GM23338 (cell line): ENCODE measurements at regions not wholly inside any gene's neighbourhood (a gene's known extent, or its start where the extent isn't known, plus 50 kb on each side); places are given as distances from the start of the nearest gene placed in this dataset.

Experiments
- ATAC-seq: fragments of 200-7000 bp; cut with Tn5 transposase; 3 replicates; pipeline ENCODE4 v1.9.1; 2020
- DNase-seq: peaks from one replicate; pipeline ENCODE4 v3.0.0-alpha.2; 2015; ENCODE audit warnings: low spot score
- H2AFZ ChIP-seq: fragments of 200-600 bp; sonication (generic); 2 replicates; pipeline ENCODE4 v1.8.0; 2016; ENCODE audit warnings: antibody characterized with exemption, mild to moderate bottlenecking, moderate library complexity
- H3F3A ChIP-seq: fragments of 200-600 bp; sonication (generic); replicated peaks from 2 replicates; pipeline ENCODE4 v1.8.0; 2017; ENCODE audit warnings: antibody characterized with exemption, mixed run types, low read depth
- H3K27ac ChIP-seq: fragments of 200-600 bp; sonication (generic); 2 replicates; pipeline ENCODE4 v1.6.1; 2016; ENCODE audit warnings: low read depth
- H3K27me3 ChIP-seq: fragments of 200-600 bp; sonication (generic); 2 replicates; pipeline ENCODE4 v1.8.0; 2016; ENCODE audit warnings: mild to moderate bottlenecking, mixed run types, moderate library complexity; ENCODE audit not compliant: insufficient read depth
- H3K36me3 ChIP-seq: fragments of 200-600 bp; sonication (generic); 2 replicates; pipeline ENCODE4 v1.8.0; 2016; ENCODE audit warnings: mild to moderate bottlenecking; ENCODE audit not compliant: insufficient read depth
- H3K4me1 ChIP-seq: fragments of 200-600 bp; sonication (generic); 2 replicates; pipeline ENCODE4 v1.8.0; 2016; ENCODE audit warnings: mild to moderate bottlenecking, moderate library complexity; ENCODE audit not compliant: insufficient read depth
- H3K4me2 ChIP-seq: fragments of 200-600 bp; sonication (generic); 2 replicates; pipeline ENCODE4 v1.7.1; 2017; ENCODE audit warnings: mixed run types
- H3K4me3 ChIP-seq: fragments of 200-600 bp; sonication (generic); 2 replicates; pipeline ENCODE4 v1.6.1; 2016; ENCODE audit warnings: mixed run types
- H3K79me2 ChIP-seq: fragments of 200-600 bp; sonication (generic); replicated peaks from 2 replicates; pipeline ENCODE4 v1.8.0; 2017; ENCODE audit warnings: mild to moderate bottlenecking; ENCODE audit not compliant: insufficient read depth
- H3K9me2 ChIP-seq: fragments of 200-600 bp; sonication (generic); 2 replicates; pipeline ENCODE4 v1.8.0; 2017; ENCODE audit not compliant: insufficient read depth
- H4K20me1 ChIP-seq: fragments of 200-600 bp; sonication (generic); replicated peaks from 2 replicates; pipeline ENCODE4 v1.8.0; 2017; ENCODE audit warnings: mild to moderate bottlenecking; ENCODE audit not compliant: insufficient read depth
- H3K27ac Mint-ChIP-seq: 2 replicates; pipeline ENCODE4 v1.8.0; 2020; ENCODE audit warnings: inconsistent platforms, mild to moderate bottlenecking, moderate library complexity, mixed read lengths
- H3K27me3 Mint-ChIP-seq: 3 replicates; pipeline ENCODE4 v1.8.0; 2022; ENCODE audit warnings: low read depth, mild to moderate bottlenecking, moderate library complexity, mixed read lengths, inconsistent platforms; ENCODE audit not compliant: insufficient read depth, poor library complexity
- H3K36me3 Mint-ChIP-seq: 3 replicates; pipeline ENCODE4 v1.8.0; 2021; ENCODE audit warnings: low read depth, mild to moderate bottlenecking, inconsistent platforms, moderate library complexity, mixed read lengths
- H3K4me1 Mint-ChIP-seq: 3 replicates; pipeline ENCODE4 v1.8.0; 2020; ENCODE audit warnings: mild to moderate bottlenecking, inconsistent platforms, mixed read lengths
- H3K4me3 Mint-ChIP-seq: 3 replicates; pipeline ENCODE4 v1.8.0; 2021; ENCODE audit warnings: moderate library complexity, mild to moderate bottlenecking, inconsistent platforms, mixed read lengths
- H3K9me3 Mint-ChIP-seq: 3 replicates; pipeline ENCODE4 v1.8.0; 2020; ENCODE audit warnings: moderate library complexity, mild to moderate bottlenecking, inconsistent platforms, mixed read lengths
- CREB1 ChIP-seq: fragments of 250-450 bp; sonication (Bioruptor Pico); IDR thresholded peaks from 2 replicates; pipeline ENCODE4 v1.5.0; 2020; ENCODE audit warnings: low read depth, mild to moderate bottlenecking, moderate library complexity
- CTCF ChIP-seq, 2 experiments: fragments of 200-600 bp in 1 of 2; sonication (generic) in 1 of 2; conservative IDR thresholded peaks; 2 replicates each; pipeline versions ENCODE4 v1.5.1 to v1.6.1; 2016 to 2017; ENCODE audit warnings: antibody characterized with exemption in 2 of 2, low read depth in 2 of 2, mild to moderate bottlenecking in 2 of 2, moderate library complexity in 1 of 2
- POLR2AphosphoS5 ChIP-seq: IDR thresholded peaks from 2 replicates; pipeline ENCODE4 v1.6.1; 2016; ENCODE audit warnings: antibody characterized with exemption, low read depth
- REST ChIP-seq: IDR thresholded peaks from one replicate; pipeline ENCODE4 v1.6.1; 2018; ENCODE audit warnings: antibody characterized with exemption; ENCODE audit not compliant: unreplicated experiment
- ZNF114 ChIP-seq: fragments of 250-450 bp; sonication (Bioruptor Pico); IDR thresholded peaks from 2 replicates; pipeline ENCODE4 v1.5.0; 2020; ENCODE audit warnings: mild to moderate bottlenecking, moderate library complexity
- ZNF331 ChIP-seq: fragments of 250-450 bp; sonication (Bioruptor Pico); IDR thresholded peaks from 2 replicates; pipeline ENCODE4 v1.5.0; 2020; ENCODE audit warnings: low read depth, mild to moderate bottlenecking, moderate library complexity

- TF ChIP-seq REST = no peak
- TF ChIP-seq ZNF114 (CRISPR knock-in tag) = no peak
- no peak for TF ChIP-seq POLR2AphosphoS5
- TF ChIP-seq ZNF331 (CRISPR knock-in tag) = no peak
Measured at GRCh38 chr2:58730764-58731487, 489.8 kb upstream of the FANCL start (continued).

GRCh38 chr2:58727981-58728656 lies 487.0 kb upstream of the FANCL start:
- ATAC-seq (peak; percentile 54; the same call in 2 of the 3 replicates), DNase-seq (no peak)
- Histone ChIP-seq H3K27me3 (no peaks in the 10 kb centered on the region), H3K4me2 (no peak overlapping the region), H2AFZ (no peak overlapping the region; the same call in 1 of the 2 replicates), H3K4me1 (peaks cover 3% of the 10 kb centered on the region; the same call in 1 of the 2 replicates), H3K4me3 (no peak overlapping the region), H3F3A (no peaks in the 10 kb centered on the region), H3K36me3 (no peaks in the 10 kb centered on the region), H3K9me2 (no peaks in the 10 kb centered on the region), H4K20me1 (no peaks in the 10 kb centered on the region), H3K79me2 (no peaks in the 10 kb centered on the region), H3K27ac (no peak overlapping the region)
- TF ChIP-seq CREB1 (CRISPR knock-in tag) (no peak), CTCF (conservative IDR thresholded peaks at IDR 0.05; ENCODE audit: low read depth in 2 of 2) (0 out of 4 replicates have a peak, but pooled peaks of 1 of the 2 experiments have one; percentile 6)
- Mint-ChIP-seq H3K27ac (no peak overlapping the region), H3K9me3 (no peaks in the 10 kb centered on the region), H3K4me1 (peaks cover 21% of the 10 kb centered on the region), H3K36me3 (no peaks in the 10 kb centered on the region), H3K27me3 (no peaks in the 10 kb centered on the region), H3K4me3 (no peak overlapping the region)
